HG02884 (cell line): ENCODE measurements at regions not wholly inside any gene's neighbourhood (a gene's known extent, or its start where the extent isn't known, plus 50 kb on each side); places are given as distances from the start of the nearest gene placed in this dataset.
"Not testable (repeated sequence)": the region's sequence is repeated elsewhere in the genome, so short reads cannot be mapped to it uniquely, and the experiment has no call there.

ENCODE experiments used
- ATAC-seq: cut with Tn5 transposase; IDR thresholded peaks from one replicate; pipeline ENCODE4 v1.9.1; 2021; ENCODE audit warnings: mild to moderate bottlenecking, moderate library complexity; ENCODE audit not compliant: unreplicated experiment

DNA sequence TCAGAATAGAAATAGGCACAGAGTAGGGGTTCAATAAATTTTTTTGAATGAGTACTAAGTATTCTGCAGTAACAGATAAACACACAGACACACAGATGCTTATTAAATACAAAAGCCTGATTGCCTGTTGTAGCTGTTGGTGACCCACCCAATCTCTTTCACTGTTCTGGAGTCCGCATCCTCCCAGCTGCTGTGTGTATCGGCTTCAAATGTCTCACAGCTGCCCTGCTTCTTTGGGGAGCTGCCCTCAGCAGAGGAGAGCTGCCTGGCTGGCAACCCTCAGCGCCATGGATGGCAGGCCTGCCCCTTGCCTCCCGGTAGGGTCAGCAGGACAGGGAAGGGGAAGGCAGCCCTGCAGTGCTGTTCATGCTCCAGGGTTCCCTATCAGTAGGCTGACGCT, 50.5 kb upstream of the PRNP start:
- no peak for ATAC-seq

GRCh38 chr20:4635342-4635741, 50.9 kb upstream of the PRNP start:
- ATAC-seq = no peak

DNA sequence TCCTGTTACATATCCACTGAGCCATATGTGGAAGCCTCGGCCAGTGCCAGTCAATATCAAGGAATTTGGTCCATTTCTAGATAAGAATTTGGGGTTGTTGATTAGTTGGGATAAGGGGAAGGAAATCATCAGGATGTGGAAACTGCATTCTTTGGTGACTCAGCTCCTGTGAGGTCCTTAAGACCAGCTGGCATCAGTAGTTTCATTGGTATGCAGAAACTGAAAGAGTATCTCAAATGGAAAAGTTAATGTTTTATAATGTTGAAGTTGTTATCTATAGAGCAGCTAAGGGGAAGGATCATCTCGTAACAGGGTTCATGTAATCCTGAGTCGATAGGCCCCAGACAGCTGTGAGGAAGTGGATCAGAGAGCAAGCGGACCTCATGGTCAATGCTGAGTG, 52.5 kb upstream of the PRNP start:
- ATAC-seq = no peak

DNA sequence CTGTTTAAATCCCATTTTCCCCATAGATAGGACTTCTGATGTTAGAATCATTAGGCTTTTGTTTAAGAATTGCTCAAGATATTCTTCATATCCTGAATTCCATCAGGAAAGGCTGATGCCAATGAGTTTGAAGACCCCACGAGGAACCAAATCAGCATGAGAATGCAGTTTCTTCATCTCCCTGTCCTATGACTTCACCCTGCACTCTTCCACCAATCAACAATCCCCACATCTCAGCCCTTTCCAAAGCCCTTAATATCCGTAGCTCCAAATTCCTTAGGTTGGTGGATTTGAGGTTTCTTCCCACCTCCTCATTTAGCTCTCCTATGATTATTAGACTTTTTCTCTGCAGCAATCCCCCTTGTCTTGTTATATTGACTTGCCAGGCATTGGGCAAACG, 52.9 kb upstream of the PRNP start:
- ATAC-seq = no peak

GRCh38 chr20:4632876-4633275, 53.4 kb upstream of the PRNP start:
- no peak for ATAC-seq

DNA sequence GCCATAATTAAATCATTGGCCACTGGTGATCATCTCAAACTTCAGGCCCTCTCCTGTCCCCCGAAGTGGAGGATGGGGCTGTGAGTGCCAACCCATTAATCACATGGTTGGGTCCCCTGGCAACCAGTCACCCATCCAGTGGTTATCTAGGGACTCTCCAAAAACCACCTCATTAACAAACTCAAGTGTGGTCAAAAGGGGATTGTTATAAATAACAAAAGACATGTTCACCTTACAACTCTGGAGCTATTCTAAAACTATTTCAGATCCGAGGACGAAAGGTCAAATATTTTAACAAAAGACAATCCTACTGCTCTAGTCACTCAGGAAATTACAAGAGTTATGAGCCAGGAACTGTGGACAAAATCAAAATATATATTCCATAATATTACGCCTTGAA, 60.0 kb upstream of the PRNP start:
- no peak for ATAC-seq

DNA sequence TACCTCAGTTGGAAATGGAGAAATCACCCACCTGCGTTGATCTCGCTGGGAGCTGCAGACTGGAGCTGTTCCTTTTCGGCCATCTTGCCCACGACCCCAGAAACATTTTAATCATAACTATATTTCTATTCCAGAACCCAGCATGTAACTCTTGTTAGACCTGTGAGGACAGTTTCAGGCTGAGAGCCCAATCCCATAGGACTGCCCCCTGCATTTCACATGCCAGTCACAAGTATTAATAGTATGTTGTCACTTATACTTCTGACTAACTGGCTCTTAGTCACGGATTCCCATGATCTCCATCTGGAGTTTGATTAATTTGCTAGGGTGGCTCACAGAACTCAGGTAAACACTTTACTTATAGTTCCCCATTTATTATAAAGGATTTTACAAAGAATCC, 60.6 kb upstream of the PRNP start:
- ATAC-seq = no peak

DNA sequence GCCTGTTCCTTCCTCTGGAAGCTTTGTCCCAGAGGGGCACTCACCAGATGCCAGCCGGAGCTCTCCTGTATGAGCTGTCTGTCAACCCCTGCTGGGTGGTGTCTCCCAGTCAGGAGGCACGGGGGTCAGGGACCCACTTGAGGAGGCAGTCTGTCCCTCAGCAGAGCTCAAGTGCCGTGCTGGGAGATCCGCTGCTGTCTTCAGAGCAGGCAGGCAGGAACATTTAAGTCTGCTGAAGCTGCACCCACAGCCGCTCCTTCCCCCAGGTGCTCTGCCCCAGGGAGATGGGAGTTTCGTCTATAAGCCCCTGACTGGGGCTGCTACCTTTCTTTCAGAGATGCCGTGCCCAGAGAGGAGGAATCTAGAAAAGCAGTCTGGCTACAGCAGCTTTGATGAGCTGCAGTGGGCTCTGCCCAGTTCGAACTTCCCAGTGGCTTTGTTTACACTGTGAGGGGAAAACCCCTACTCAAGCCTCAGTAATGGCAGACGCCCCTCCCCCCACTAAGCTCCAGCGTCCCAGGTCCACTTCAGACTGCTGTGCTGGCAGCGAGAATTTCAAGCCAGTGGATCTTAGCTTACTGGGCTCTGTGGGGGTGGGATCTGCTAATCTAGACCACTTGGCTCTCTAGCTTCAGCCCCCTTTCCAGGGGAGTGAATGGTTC, 61.5 kb upstream of the PRNP start:
- ATAC-seq = not testable (repeated sequence)

GRCh38 chr20:4619144-4619543, 67.1 kb upstream of the PRNP start:
- ATAC-seq = not testable (repeated sequence)

GRCh38 chr20:4617484-4617883, 68.8 kb upstream of the PRNP start:
- no peak for ATAC-seq

DNA sequence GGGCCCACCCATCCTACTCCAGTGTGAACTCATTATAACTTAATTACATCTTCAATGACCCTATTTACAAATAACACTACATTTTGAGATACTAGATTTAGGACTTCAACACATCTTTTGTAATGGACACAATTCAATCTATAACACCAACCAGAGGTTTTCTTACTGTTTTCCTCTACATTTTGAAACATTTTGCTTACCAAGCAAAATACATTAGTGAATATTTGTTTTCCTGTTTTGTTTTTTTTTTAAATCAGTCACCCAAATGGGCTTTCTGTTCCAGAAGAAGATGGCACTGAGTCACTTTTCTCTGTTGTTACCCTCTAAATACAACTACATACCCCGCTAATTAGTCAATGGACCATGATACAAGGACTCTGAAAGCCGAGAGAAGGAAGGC, 69.2 kb upstream of the PRNP start:
- ATAC-seq = no peak

GRCh38 chr20:4613718-4614620, 72.3 kb upstream of the PRNP start:
- peak; percentile 73 for ATAC-seq

DNA sequence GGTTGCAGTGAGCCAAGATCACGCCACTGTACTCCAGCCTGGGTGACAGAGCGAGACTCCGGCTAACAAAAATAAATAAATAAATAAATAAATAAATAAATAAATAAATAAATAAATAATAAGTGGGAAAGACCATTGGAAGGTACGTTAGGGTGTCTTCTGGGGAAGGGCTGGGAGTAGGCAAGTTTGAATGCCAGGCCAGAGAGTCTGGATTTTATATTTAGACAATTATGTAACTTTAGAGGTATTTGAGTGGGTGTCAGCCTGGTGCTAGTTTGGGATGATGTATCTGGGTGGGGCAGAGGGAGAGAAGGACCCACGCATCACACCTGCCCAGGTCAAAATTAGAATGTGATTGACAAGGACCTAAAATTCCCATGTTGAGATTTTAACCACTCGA, 73.1 kb upstream of the PRNP start:
- ATAC-seq = no peak

GRCh38 chr20:4610871-4611270, 75.4 kb upstream of the PRNP start:
- no peak for ATAC-seq

DNA sequence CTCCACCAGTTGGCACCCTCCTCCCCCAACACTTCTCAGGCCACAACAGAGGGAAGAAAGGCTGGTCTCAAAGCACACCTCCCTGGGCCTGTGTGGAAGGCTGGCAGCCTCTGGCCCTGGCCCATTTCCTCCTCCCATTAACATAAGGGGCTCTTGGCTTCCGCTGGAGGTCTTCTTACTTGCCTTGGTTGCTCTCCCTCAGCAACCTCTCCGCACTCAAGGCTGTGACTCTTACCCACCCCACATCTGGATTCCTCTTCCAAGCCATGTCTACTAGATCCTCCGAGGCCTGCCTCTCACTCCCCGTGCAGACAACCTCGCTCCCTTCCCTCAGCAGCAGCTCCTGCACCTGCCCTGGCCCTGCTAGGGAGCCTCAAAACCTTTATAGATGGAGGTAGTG, 76.7 kb upstream of the PRNP start:
- ATAC-seq = no peak

- ATAC-seq = no peak
These were observed 77.4 kb upstream of the PRNP start for GRCh38 chr20:4608861-4609260.

- ATAC-seq = no peak
These were observed 79.0 kb upstream of the PRNP start for GRCh38 chr20:4607287-4607713.

DNA sequence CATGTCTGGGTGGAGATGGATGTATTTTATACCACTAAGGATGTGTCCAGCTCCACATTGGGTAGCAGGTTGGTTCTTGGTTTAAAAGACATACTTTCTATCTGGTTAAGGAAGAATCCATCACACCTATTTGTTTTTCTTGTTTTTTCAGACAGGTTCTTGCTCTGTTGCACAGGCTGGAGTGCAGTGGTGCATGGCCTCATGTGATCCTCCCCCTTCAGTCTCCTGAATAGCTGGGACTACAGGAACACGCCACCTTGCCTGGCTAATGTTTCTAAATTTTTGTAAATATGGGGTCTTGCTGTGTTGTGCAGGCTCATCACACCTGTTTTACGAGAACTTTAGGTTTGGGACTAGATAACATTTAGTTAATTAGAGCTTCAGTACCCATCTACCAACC, 80.2 kb upstream of the PRNP start:
- no peak for ATAC-seq

- no peak for ATAC-seq
These were observed 81.1 kb upstream of the PRNP start for GRCh38 chr20:4605166-4605565.

DNA sequence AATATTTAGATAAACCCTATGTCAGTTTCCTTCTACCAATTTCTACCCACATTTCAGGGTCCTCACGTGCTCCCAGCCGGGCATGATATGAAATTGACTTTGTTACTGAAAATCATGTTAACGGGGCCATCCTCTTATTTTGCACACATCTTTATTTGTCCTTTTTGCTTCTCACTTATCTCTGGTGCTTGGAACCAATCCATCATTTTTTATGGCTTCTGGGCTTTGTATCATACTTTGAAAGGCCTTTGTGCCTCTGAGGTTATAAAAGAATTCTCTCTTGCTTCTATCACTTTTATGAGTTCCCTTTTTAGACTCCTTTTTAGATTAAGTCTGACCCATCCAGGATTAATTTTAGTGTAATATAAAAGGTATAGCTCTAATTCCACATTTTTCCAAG, 81.7 kb upstream of the PRNP start:
- ATAC-seq = no peak

DNA sequence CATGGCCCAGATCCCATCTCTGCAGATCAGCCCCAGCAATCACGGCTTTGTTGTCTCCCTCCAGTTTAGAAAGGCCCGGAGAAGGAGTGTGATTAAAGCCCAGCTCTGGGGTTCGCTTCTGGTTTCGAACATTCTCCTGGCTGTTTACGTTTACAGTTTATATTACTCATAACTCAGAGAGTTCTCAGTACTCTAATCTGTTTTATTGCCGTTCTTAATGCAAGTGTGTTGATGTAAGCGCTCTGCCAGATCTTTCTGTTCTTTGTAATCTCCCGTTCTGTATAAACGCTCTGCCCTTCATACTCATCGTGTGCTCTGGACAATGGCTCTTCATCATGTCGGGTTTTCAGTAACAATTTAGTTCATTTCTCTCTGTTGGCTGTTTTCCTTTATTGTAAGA, 82.5 kb upstream of the PRNP start:
- no peak for ATAC-seq

- ATAC-seq = no peak
These were observed 84.0 kb upstream of the PRNP start for GRCh38 chr20:4602297-4602631.
